Activated CD4-positive, alpha-beta memory T cell treated with anti-CD3 and anti-CD28 coated beads, Interleukin-2, amount 10 ng/mL, durations not matched to agents 7 days and 5 days (primary cell): ENCODE measurements at regions not wholly inside any gene's neighbourhood (a gene's known extent, or its start where the extent isn't known, plus 50 kb on each side); places are given as distances from the start of the nearest gene placed in this dataset.
"Not testable (repeated sequence)": the region's sequence is repeated elsewhere in the genome, so short reads cannot be mapped to it uniquely, and the experiment has no call there.

Source experiments
- CTCF ChIA-PET: fragments of 350-600 bp; sonication (Branson Sonifier 250); formaldehyde crosslinking; loops from one replicate; lab custom pipeline; 2021; ENCODE audit warnings: antibody characterized with exemption, inconsistent platforms; lab: Charles Lee
- POLR2A ChIA-PET: fragments of 350-600 bp; sonication (Branson Sonifier 250); formaldehyde crosslinking; loops from one replicate; lab custom pipeline; 2021; ENCODE audit warnings: antibody characterized with exemption; lab: Charles Lee
- DNase-seq: peaks from one replicate; pipeline ENCODE4 v3.0.0-alpha.2; 2020
- H3K27ac Mint-ChIP-seq: one replicate; pipeline ENCODE4 v1.8.0; 2021; ENCODE audit warnings: mild to moderate bottlenecking, mixed read lengths
- H3K27me3 Mint-ChIP-seq: one replicate; pipeline ENCODE4 v1.8.0; 2021; ENCODE audit warnings: mixed read lengths
- H3K36me3 Mint-ChIP-seq: one replicate; pipeline ENCODE4 v1.8.0; 2021; ENCODE audit warnings: low read depth, mixed read lengths
- H3K4me1 Mint-ChIP-seq: one replicate; pipeline ENCODE4 v1.8.0; 2021; ENCODE audit warnings: mixed read lengths
- H3K4me3 Mint-ChIP-seq: one replicate; pipeline ENCODE4 v1.8.0; 2021; ENCODE audit warnings: mild to moderate bottlenecking, mixed read lengths
- H3K9me3 Mint-ChIP-seq: one replicate; pipeline ENCODE4 v1.8.0; 2021; ENCODE audit warnings: mixed read lengths

- POLR2A ChIA-PET, CTCF ChIA-PET, H3K4me1 Mint-ChIP-seq, H3K27me3 Mint-ChIP-seq, H3K4me3 Mint-ChIP-seq, H3K36me3 Mint-ChIP-seq, H3K27ac Mint-ChIP-seq, DNase-seq, H3K9me3 Mint-ChIP-seq: not testable (repeated sequence)
These were observed 638.0 kb downstream of the SPATA31A6 start for GRCh38 chr9:42821468-42821867.

- CTCF ChIA-PET, H3K27ac Mint-ChIP-seq, H3K27me3 Mint-ChIP-seq, DNase-seq, H3K9me3 Mint-ChIP-seq, POLR2A ChIA-PET, H3K36me3 Mint-ChIP-seq, H3K4me1 Mint-ChIP-seq, H3K4me3 Mint-ChIP-seq: not testable (repeated sequence)
These were observed 664.7 kb downstream of the SPATA31A6 start for GRCh38 chr9:42848156-42848555.

- not testable (repeated sequence) for H3K9me3 Mint-ChIP-seq
These were observed 667.6 kb downstream of the SPATA31A6 start for GRCh38 chr9:42850896-42851693.

GRCh38 chr9:42851701-42852100 lies 668.2 kb downstream of the SPATA31A6 start:
- POLR2A ChIA-PET, H3K4me3 Mint-ChIP-seq, H3K27me3 Mint-ChIP-seq, CTCF ChIA-PET, DNase-seq, H3K36me3 Mint-ChIP-seq, H3K9me3 Mint-ChIP-seq, H3K4me1 Mint-ChIP-seq, H3K27ac Mint-ChIP-seq: not testable (repeated sequence)

More at GRCh38 chr9:42850896-42851693, 667.6 kb downstream of the SPATA31A6 start:
- H3K36me3 Mint-ChIP-seq, DNase-seq, POLR2A ChIA-PET, H3K4me3 Mint-ChIP-seq, H3K27me3 Mint-ChIP-seq, H3K4me1 Mint-ChIP-seq, H3K27ac Mint-ChIP-seq, CTCF ChIA-PET: not testable (repeated sequence)

- H3K9me3 Mint-ChIP-seq, H3K36me3 Mint-ChIP-seq, H3K27me3 Mint-ChIP-seq, POLR2A ChIA-PET, DNase-seq, CTCF ChIA-PET, H3K27ac Mint-ChIP-seq, H3K4me1 Mint-ChIP-seq: not testable (repeated sequence)
- H3K4me3 Mint-ChIP-seq = peak overlapping the region; percentile 41
These were observed 668.9 kb downstream of the SPATA31A6 start for GRCh38 chr9:42852133-42852930.

GRCh38 chr9:42860133-42860532 lies 676.7 kb downstream of the SPATA31A6 start:
- H3K4me1 Mint-ChIP-seq, H3K4me3 Mint-ChIP-seq, CTCF ChIA-PET: not testable (repeated sequence)

GRCh38 chr9:42862465-42862864 lies 679.0 kb downstream of the SPATA31A6 start:
- H3K27ac Mint-ChIP-seq, H3K4me1 Mint-ChIP-seq, CTCF ChIA-PET, DNase-seq, H3K9me3 Mint-ChIP-seq, H3K4me3 Mint-ChIP-seq, H3K27me3 Mint-ChIP-seq, POLR2A ChIA-PET, H3K36me3 Mint-ChIP-seq: not testable (repeated sequence)

More at GRCh38 chr9:42860133-42860532, 676.7 kb downstream of the SPATA31A6 start:
- POLR2A ChIA-PET, H3K27ac Mint-ChIP-seq, H3K27me3 Mint-ChIP-seq, H3K9me3 Mint-ChIP-seq, DNase-seq, H3K36me3 Mint-ChIP-seq: not testable (repeated sequence)
